Hepatocyte (in vitro differentiated cells): ENCODE measurements at regions not wholly inside any gene's neighbourhood (a gene's known extent, or its start where the extent isn't known, plus 50 kb on each side); places are given as distances from the start of the nearest gene placed in this dataset.

Source experiments
- DNase-seq: peaks from one replicate; pipeline ENCODE4 v3.0.0-alpha.2; 2016; ENCODE audit warnings: low spot score
- H2AFZ ChIP-seq: fragments of 200-600 bp; sonication (generic); 2 replicates; pipeline ENCODE4 v1.6.0; 2016; ENCODE audit warnings: antibody characterized with exemption, mild to moderate bottlenecking
- H3K27ac ChIP-seq: fragments of 200-600 bp; sonication (generic); 2 replicates; pipeline ENCODE4 v1.5.1; 2016; ENCODE audit warnings: mild to moderate bottlenecking
- H3K27me3 ChIP-seq: fragments of 200-600 bp; sonication (generic); 2 replicates; pipeline ENCODE4 v1.6.1; 2016
- H3K36me3 ChIP-seq: fragments of 200-600 bp; sonication (generic); replicated peaks from 2 replicates; pipeline ENCODE4 v1.5.1; 2016; ENCODE audit warnings: low read depth; ENCODE audit not compliant: insufficient read depth
- H3K4me1 ChIP-seq: fragments of 200-600 bp; sonication (generic); 2 replicates; pipeline ENCODE4 v1.5.1; 2016; ENCODE audit warnings: mild to moderate bottlenecking, moderate library complexity; ENCODE audit not compliant: insufficient read depth
- H3K4me2 ChIP-seq: fragments of 200-600 bp; sonication (generic); 2 replicates; pipeline ENCODE4 v1.6.0; 2016
- H3K4me3 ChIP-seq: fragments of 200-600 bp; sonication (generic); 2 replicates; pipeline ENCODE4 v1.5.1; 2016; ENCODE audit warnings: mild to moderate bottlenecking
- H3K79me2 ChIP-seq: fragments of 200-600 bp; sonication (generic); 2 replicates; pipeline ENCODE4 v1.6.0; 2017; ENCODE audit warnings: mild to moderate bottlenecking
- H3K9me2 ChIP-seq: fragments of 200-600 bp; sonication (generic); replicated peaks from 2 replicates; pipeline ENCODE4 v1.6.0; 2017; ENCODE audit warnings: mild to moderate bottlenecking; ENCODE audit not compliant: insufficient read depth
- H3K9me3 ChIP-seq: fragments of 200-600 bp; sonication (generic); 2 replicates; pipeline ENCODE4 v1.5.1; 2016; ENCODE audit warnings: low read depth, mild to moderate bottlenecking
- H4K20me1 ChIP-seq: fragments of 200-600 bp; sonication (generic); 2 replicates; pipeline ENCODE4 v1.6.0; 2016; ENCODE audit warnings: mild to moderate bottlenecking; ENCODE audit not compliant: insufficient read depth, poor library complexity, severe bottlenecking
- EZH2 ChIP-seq: fragments of 200-600 bp; sonication (generic); IDR thresholded peaks from 2 replicates; pipeline ENCODE4 v1.6.1; 2016; ENCODE audit warnings: antibody characterized with exemption, mild to moderate bottlenecking, borderline replicate concordance
- EZH2phosphoT487 ChIP-seq: fragments of 200-600 bp; sonication (generic); IDR thresholded peaks from one replicate; pipeline ENCODE4 v1.6.1; 2018; ENCODE audit warnings: antibody characterized with exemption, mild to moderate bottlenecking, low read depth, moderate library complexity; ENCODE audit not compliant: unreplicated experiment, severe bottlenecking
- WGBS: methylation state at CpG from one replicate; pipeline ENCODE4 v1.1.6; 2016; ENCODE audit warnings: low lambda C conversion rate; ENCODE audit errors: missing lambda C conversion rate; 5-methylcytosine and 5-hydroxymethylcytosine counted together
- TF ChIP-seq, protein P1 (sequence below): fragments of 200-600 bp; sonication (generic); IDR thresholded peaks from 2 replicates; pipeline ENCODE4 v1.5.1; 2016; ENCODE audit warnings: antibody characterized with exemption, mild to moderate bottlenecking; ENCODE audit not compliant: poor library complexity

GRCh38 chr22:25360411-25360810, 141.0 kb downstream of the CRYBB2 start:
- Histone ChIP-seq H3K9me3 (no peaks in the 10 kb centered on the region), H3K79me2 (no peaks in the 10 kb centered on the region), H2AFZ (no peak overlapping the region), H3K9me2 (no peaks in the 10 kb centered on the region), H4K20me1 (peaks cover 9% of the 10 kb centered on the region), H3K27me3 (no peaks in the 10 kb centered on the region), H3K4me3 (no peak overlapping the region), H3K4me1 (no peaks in the 10 kb centered on the region), H3K36me3 (no peaks in the 10 kb centered on the region), H3K4me2 (no peak overlapping the region), H3K27ac (no peak overlapping the region)
- TF ChIP-seq, protein P1, sequence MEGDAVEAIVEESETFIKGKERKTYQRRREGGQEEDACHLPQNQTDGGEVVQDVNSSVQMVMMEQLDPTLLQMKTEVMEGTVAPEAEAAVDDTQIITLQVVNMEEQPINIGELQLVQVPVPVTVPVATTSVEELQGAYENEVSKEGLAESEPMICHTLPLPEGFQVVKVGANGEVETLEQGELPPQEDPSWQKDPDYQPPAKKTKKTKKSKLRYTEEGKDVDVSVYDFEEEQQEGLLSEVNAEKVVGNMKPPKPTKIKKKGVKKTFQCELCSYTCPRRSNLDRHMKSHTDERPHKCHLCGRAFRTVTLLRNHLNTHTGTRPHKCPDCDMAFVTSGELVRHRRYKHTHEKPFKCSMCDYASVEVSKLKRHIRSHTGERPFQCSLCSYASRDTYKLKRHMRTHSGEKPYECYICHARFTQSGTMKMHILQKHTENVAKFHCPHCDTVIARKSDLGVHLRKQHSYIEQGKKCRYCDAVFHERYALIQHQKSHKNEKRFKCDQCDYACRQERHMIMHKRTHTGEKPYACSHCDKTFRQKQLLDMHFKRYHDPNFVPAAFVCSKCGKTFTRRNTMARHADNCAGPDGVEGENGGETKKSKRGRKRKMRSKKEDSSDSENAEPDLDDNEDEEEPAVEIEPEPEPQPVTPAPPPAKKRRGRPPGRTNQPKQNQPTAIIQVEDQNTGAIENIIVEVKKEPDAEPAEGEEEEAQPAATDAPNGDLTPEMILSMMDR, result no peak
- TF ChIP-seq EZH2phosphoT487 (no peak), EZH2 (no peak)
- WGBS, result 92% methylated on average over 12 of the region's 12 CpGs
- DNase-seq, result no peak

DNA sequence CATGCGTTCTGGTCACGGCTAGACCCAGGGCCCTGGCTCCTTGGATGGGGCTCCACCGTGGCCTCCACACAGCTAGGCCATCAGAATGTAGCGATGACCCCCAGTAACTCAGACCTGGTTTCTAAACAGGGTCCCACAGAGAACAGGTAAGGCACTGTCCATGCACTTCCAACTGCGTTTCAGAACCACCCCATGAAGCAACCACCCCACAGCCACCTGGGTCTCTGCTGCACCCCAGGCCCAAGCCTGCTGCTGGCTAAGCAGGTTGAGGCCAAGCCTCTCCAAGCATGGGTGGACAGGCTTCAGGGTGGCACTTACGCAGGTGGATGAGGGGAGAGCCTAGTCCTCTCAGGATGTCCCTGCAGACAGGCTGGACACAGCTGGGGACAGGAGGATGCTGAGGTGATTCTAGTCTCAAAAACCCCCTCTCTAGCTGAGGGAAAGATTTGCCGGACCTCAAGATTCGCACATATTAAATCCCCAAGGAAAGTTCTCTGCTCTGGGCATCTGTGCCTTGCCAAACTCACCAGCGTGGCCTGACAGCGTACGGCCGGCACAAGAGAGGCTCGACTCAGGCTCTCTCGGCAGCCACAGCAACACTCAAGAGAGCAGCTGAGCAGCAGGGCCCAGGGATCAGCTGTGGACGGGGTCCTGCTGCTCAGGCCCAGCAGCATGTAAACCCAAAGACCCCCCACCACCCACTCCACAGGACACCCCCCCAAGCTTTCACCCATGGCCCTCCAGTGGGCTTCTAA, 141.6 kb downstream of the CRYBB2 start:
- H3K4me1 ChIP-seq, result no peaks in the 10 kb centered on the region
- no peaks in the 10 kb centered on the region for H3K9me2 ChIP-seq
- WGBS, result 97% methylated on average over 14 of the region's 15 CpGs
- H2AFZ ChIP-seq, result no peak overlapping the region
- no peaks in the 10 kb centered on the region for H3K9me3 ChIP-seq
- H3K4me3 ChIP-seq, result no peak overlapping the region
- H3K27me3 ChIP-seq, result no peaks in the 10 kb centered on the region
- no peak overlapping the region for H3K4me2 ChIP-seq
- no peaks in the 10 kb centered on the region for H3K79me2 ChIP-seq
- peaks cover 9% of the 10 kb centered on the region for H4K20me1 ChIP-seq
- no peak overlapping the region for H3K27ac ChIP-seq
- TF ChIP-seq EZH2phosphoT487 (no peak), EZH2 (no peak)
- TF ChIP-seq, protein P1, result no peak
- no peak for DNase-seq
- H3K36me3 ChIP-seq, result no peaks in the 10 kb centered on the region

DNA sequence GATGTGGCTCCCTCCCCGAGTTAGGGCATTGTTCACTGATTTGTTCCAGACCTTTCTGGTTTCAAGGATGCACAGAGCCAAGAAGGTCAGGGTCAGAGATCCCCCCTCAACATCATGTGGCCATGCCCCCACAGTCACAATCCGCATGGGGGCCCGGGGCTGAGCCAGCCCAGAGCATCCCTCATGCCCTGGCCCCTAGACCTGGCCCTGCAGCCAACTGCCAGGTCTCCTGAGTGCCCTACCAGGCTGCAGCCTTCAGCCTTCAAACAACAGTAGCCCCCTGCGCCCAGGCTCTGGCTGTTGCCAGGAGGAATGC, 142.4 kb downstream of the CRYBB2 start:
- H3K27me3 ChIP-seq, result no peaks in the 10 kb centered on the region
- no peaks in the 10 kb centered on the region for H3K36me3 ChIP-seq
- WGBS, result 76% methylated on average over 4 of the region's 4 CpGs
- H4K20me1 ChIP-seq, result peaks cover 9% of the 10 kb centered on the region
- no peaks in the 10 kb centered on the region for H3K9me3 ChIP-seq
- no peaks in the 10 kb centered on the region for H3K9me2 ChIP-seq
- H3K4me1 ChIP-seq, result no peaks in the 10 kb centered on the region
- DNase-seq, result no peak
- H3K79me2 ChIP-seq, result no peaks in the 10 kb centered on the region
- no peak overlapping the region for H3K4me3 ChIP-seq
- no peak overlapping the region for H3K4me2 ChIP-seq
- no peak for TF ChIP-seq EZH2phosphoT487
- TF ChIP-seq, protein P1, result no peak
- TF ChIP-seq EZH2, result no peak
- H3K27ac ChIP-seq, result no peak overlapping the region
- no peak overlapping the region for H2AFZ ChIP-seq
